ENCODE measurements at regions not wholly inside any gene's neighbourhood (a gene's known extent, or its start where the extent isn't known, plus 50 kb on each side); places are given as distances from the start of the nearest gene placed in this dataset.

- Histone ChIP-seq H3K4me1 (ENCODE audit: control insufficient read depth in 5 of 5, insufficient read depth in 5 of 5, low read length in 5 of 5) (peaks cover 0 to 3% (median 0%) of the 10 kb centered on the region in 5 donors), H3K36me3 (ENCODE audit: control insufficient read depth in 5 of 5, insufficient read depth in 5 of 5, low read length in 5 of 5) (no peaks in the 10 kb centered on the region), H3K9ac (ENCODE audit: low read length in 5 of 5) (no peak overlapping the region), H3K27ac (ENCODE audit: low read depth, low read length) (no peak overlapping the region), H3K9me3 (ENCODE audit: control insufficient read depth in 5 of 5, low read length in 5 of 5) (no peaks in the 10 kb centered on the region), H3K27me3 (ENCODE audit: control insufficient read depth in 5 of 5, insufficient read depth in 4 of 5, low read length in 5 of 5) (no peaks in the 10 kb centered on the region), H3K4me3 (ENCODE audit: low read depth in 1 of 5, low read length in 5 of 5) (no peak overlapping the region)
Observed at GRCh38 chr3:70561796-70562195, 249.4 kb upstream of the MDFIC2 start.

GRCh38 chr3:70558956-70559355, 246.5 kb upstream of the MDFIC2 start:
- H3K27me3 ChIP-seq (ENCODE audit: control insufficient read depth in 5 of 5, insufficient read depth in 4 of 5, low read length in 5 of 5) = no peaks in the 10 kb centered on the region
- no peak overlapping the region for H3K4me3 ChIP-seq (ENCODE audit: low read depth in 1 of 5, low read length in 5 of 5)
- H3K9me3 ChIP-seq (ENCODE audit: control insufficient read depth in 5 of 5, low read length in 5 of 5) = no peaks in the 10 kb centered on the region
- H3K36me3 ChIP-seq (ENCODE audit: control insufficient read depth in 5 of 5, insufficient read depth in 5 of 5, low read length in 5 of 5) = no peaks in the 10 kb centered on the region
- H3K9ac ChIP-seq (ENCODE audit: low read length in 5 of 5) = no peak overlapping the region
- H3K4me1 ChIP-seq (ENCODE audit: control insufficient read depth in 5 of 5, insufficient read depth in 5 of 5, low read length in 5 of 5) = peaks cover 0 to under 1% (median 0%) of the 10 kb centered on the region in 5 donors
- H3K27ac ChIP-seq (ENCODE audit: low read depth, low read length) = no peak overlapping the region

- no peaks in the 10 kb centered on the region for H3K9me3 ChIP-seq (ENCODE audit: control insufficient read depth in 5 of 5, low read length in 5 of 5)
- no peak overlapping the region for H3K9ac ChIP-seq (ENCODE audit: low read length in 5 of 5)
- no peak overlapping the region for H3K4me3 ChIP-seq (ENCODE audit: low read depth in 1 of 5, low read length in 5 of 5)
- no peaks in the 10 kb centered on the region for H3K36me3 ChIP-seq (ENCODE audit: control insufficient read depth in 5 of 5, insufficient read depth in 5 of 5, low read length in 5 of 5)
- H3K27ac ChIP-seq (ENCODE audit: low read depth, low read length) = no peak overlapping the region
- H3K27me3 ChIP-seq (ENCODE audit: control insufficient read depth in 5 of 5, insufficient read depth in 4 of 5, low read length in 5 of 5) = no peaks in the 10 kb centered on the region
- H3K4me1 ChIP-seq (ENCODE audit: control insufficient read depth in 5 of 5, insufficient read depth in 5 of 5, low read length in 5 of 5) = no peaks in the 10 kb centered on the region
Observed at GRCh38 chr3:70557976-70558375, 245.5 kb upstream of the MDFIC2 start.

- H3K27me3 ChIP-seq (ENCODE audit: control insufficient read depth in 5 of 5, insufficient read depth in 4 of 5, low read length in 5 of 5) = no peaks in the 10 kb centered on the region
- no peak overlapping the region for H3K9ac ChIP-seq (ENCODE audit: low read length in 5 of 5)
- H3K36me3 ChIP-seq (ENCODE audit: control insufficient read depth in 5 of 5, insufficient read depth in 5 of 5, low read length in 5 of 5) = no peaks in the 10 kb centered on the region
Observed at GRCh38 chr3:70556056-70556455, 243.6 kb upstream of the MDFIC2 start.

GRCh38 chr3:70554170-70554569, 241.7 kb upstream of the MDFIC2 start:
- Histone ChIP-seq H3K36me3 (ENCODE audit: control insufficient read depth in 5 of 5, insufficient read depth in 5 of 5, low read length in 5 of 5) (no peaks in the 10 kb centered on the region), H3K27me3 (ENCODE audit: control insufficient read depth in 5 of 5, insufficient read depth in 4 of 5, low read length in 5 of 5) (no peaks in the 10 kb centered on the region), H3K9me3 (ENCODE audit: control insufficient read depth in 5 of 5, low read length in 5 of 5) (no peaks in the 10 kb centered on the region), H3K9ac (ENCODE audit: low read length in 5 of 5) (no peak overlapping the region), H3K27ac (ENCODE audit: low read depth, low read length) (no peak overlapping the region), H3K4me1 (ENCODE audit: control insufficient read depth in 5 of 5, insufficient read depth in 5 of 5, low read length in 5 of 5) (no peaks in the 10 kb centered on the region), H3K4me3 (ENCODE audit: low read depth in 1 of 5, low read length in 5 of 5) (no peak overlapping the region)

More at GRCh38 chr3:70556056-70556455, 243.6 kb upstream of the MDFIC2 start:
- Histone ChIP-seq H3K4me1 (ENCODE audit: control insufficient read depth in 5 of 5, insufficient read depth in 5 of 5, low read length in 5 of 5) (no peaks in the 10 kb centered on the region), H3K27ac (ENCODE audit: low read depth, low read length) (no peak overlapping the region), H3K9me3 (ENCODE audit: control insufficient read depth in 5 of 5, low read length in 5 of 5) (no peaks in the 10 kb centered on the region), H3K4me3 (ENCODE audit: low read depth in 1 of 5, low read length in 5 of 5) (no peak overlapping the region)

- Histone ChIP-seq H3K27ac (ENCODE audit: low read depth, low read length) (no peak overlapping the region), H3K9me3 (ENCODE audit: control insufficient read depth in 5 of 5, low read length in 5 of 5) (no peaks in the 10 kb centered on the region), H3K4me3 (ENCODE audit: low read depth in 1 of 5, low read length in 5 of 5) (no peak overlapping the region), H3K27me3 (ENCODE audit: control insufficient read depth in 5 of 5, insufficient read depth in 4 of 5, low read length in 5 of 5) (no peaks in the 10 kb centered on the region), H3K4me1 (ENCODE audit: control insufficient read depth in 5 of 5, insufficient read depth in 5 of 5, low read length in 5 of 5) (no peaks in the 10 kb centered on the region), H3K9ac (ENCODE audit: low read length in 5 of 5) (no peak overlapping the region), H3K36me3 (ENCODE audit: control insufficient read depth in 5 of 5, insufficient read depth in 5 of 5, low read length in 5 of 5) (no peaks in the 10 kb centered on the region)
Observed at GRCh38 chr3:70550723-70551319, 238.4 kb upstream of the MDFIC2 start.

GRCh38 chr3:70546679-70547078, 234.2 kb upstream of the MDFIC2 start:
- Histone ChIP-seq H3K4me1 (ENCODE audit: control insufficient read depth in 5 of 5, insufficient read depth in 5 of 5, low read length in 5 of 5) (peaks cover 0 to 6% (median 3%) of the 10 kb centered on the region in 5 donors), H3K9ac (ENCODE audit: low read length in 5 of 5) (no peak overlapping the region), H3K27ac (ENCODE audit: low read depth, low read length) (no peak overlapping the region), H3K27me3 (ENCODE audit: control insufficient read depth in 5 of 5, insufficient read depth in 4 of 5, low read length in 5 of 5) (no peaks in the 10 kb centered on the region), H3K4me3 (ENCODE audit: low read depth in 1 of 5, low read length in 5 of 5) (no peak overlapping the region), H3K36me3 (ENCODE audit: control insufficient read depth in 5 of 5, insufficient read depth in 5 of 5, low read length in 5 of 5) (no peaks in the 10 kb centered on the region), H3K9me3 (ENCODE audit: control insufficient read depth in 5 of 5, low read length in 5 of 5) (no peaks in the 10 kb centered on the region)

GRCh38 chr3:70543493-70543892, 231.1 kb upstream of the MDFIC2 start:
- Histone ChIP-seq H3K4me3 (ENCODE audit: low read depth in 1 of 5, low read length in 5 of 5) (peak overlapping the region in 1 of 5 donors; percentile 32), H3K4me1 (ENCODE audit: control insufficient read depth in 5 of 5, insufficient read depth in 5 of 5, low read length in 5 of 5) (peaks cover 0 to 6% (median 3%) of the 10 kb centered on the region in 5 donors), H3K36me3 (ENCODE audit: control insufficient read depth in 5 of 5, insufficient read depth in 5 of 5, low read length in 5 of 5) (no peaks in the 10 kb centered on the region), H3K27me3 (ENCODE audit: control insufficient read depth in 5 of 5, insufficient read depth in 4 of 5, low read length in 5 of 5) (peaks cover 0 to 3% (median 0%) of the 10 kb centered on the region in 5 donors), H3K9ac (ENCODE audit: low read length in 5 of 5) (no peak overlapping the region), H3K27ac (ENCODE audit: low read depth, low read length) (no peak overlapping the region), H3K9me3 (ENCODE audit: control insufficient read depth in 5 of 5, low read length in 5 of 5) (no peaks in the 10 kb centered on the region)

GRCh38 chr3:70539908-70540307, 227.5 kb upstream of the MDFIC2 start:
- Histone ChIP-seq H3K27ac (ENCODE audit: low read depth, low read length) (no peak overlapping the region), H3K9ac (ENCODE audit: low read length in 5 of 5) (no peak overlapping the region), H3K36me3 (ENCODE audit: control insufficient read depth in 5 of 5, insufficient read depth in 5 of 5, low read length in 5 of 5) (no peaks in the 10 kb centered on the region), H3K4me1 (ENCODE audit: control insufficient read depth in 5 of 5, insufficient read depth in 5 of 5, low read length in 5 of 5) (peaks cover 0 to 6% (median 3%) of the 10 kb centered on the region in 5 donors), H3K9me3 (ENCODE audit: control insufficient read depth in 5 of 5, low read length in 5 of 5) (no peaks in the 10 kb centered on the region), H3K27me3 (ENCODE audit: control insufficient read depth in 5 of 5, insufficient read depth in 4 of 5, low read length in 5 of 5) (peaks cover 0 to 6% (median 0%) of the 10 kb centered on the region in 5 donors), H3K4me3 (ENCODE audit: low read depth in 1 of 5, low read length in 5 of 5) (no peak overlapping the region)

GRCh38 chr3:70532806-70533205, 220.4 kb upstream of the MDFIC2 start:
- Histone ChIP-seq H3K27me3 (ENCODE audit: control insufficient read depth in 5 of 5, insufficient read depth in 4 of 5, low read length in 5 of 5) (peaks cover 0 to 4% (median 0%) of the 10 kb centered on the region in 5 donors), H3K9ac (ENCODE audit: low read length in 5 of 5) (no peak overlapping the region), H3K4me1 (ENCODE audit: control insufficient read depth in 5 of 5, insufficient read depth in 5 of 5, low read length in 5 of 5) (no peaks in the 10 kb centered on the region), H3K4me3 (ENCODE audit: low read depth in 1 of 5, low read length in 5 of 5) (no peak overlapping the region), H3K36me3 (ENCODE audit: control insufficient read depth in 5 of 5, insufficient read depth in 5 of 5, low read length in 5 of 5) (no peaks in the 10 kb centered on the region), H3K27ac (ENCODE audit: low read depth, low read length) (no peak overlapping the region), H3K9me3 (ENCODE audit: control insufficient read depth in 5 of 5, low read length in 5 of 5) (no peaks in the 10 kb centered on the region)
